GM12878 (cell line): ENCODE measurements at regions not wholly inside any gene's neighbourhood (a gene's known extent, or its start where the extent isn't known, plus 50 kb on each side); places are given as distances from the start of the nearest gene placed in this dataset.

Experiments used
- ATAC-seq: fragments of 200-7000 bp; cut with Tn5 transposase; 3 replicates; pipeline ENCODE4 v1.9.1; 2020; ENCODE audit warnings: mild to moderate bottlenecking, moderate library complexity
- BruUV-seq: library from RNA; stranded (reverse); fragments of 400-500 nt; replicated peaks from 2 replicates; lab custom pipeline; 2021; lab: Mats Ljungman, UMichigan
- CTCF ChIA-PET: fragments of 300-600 bp; sonication (Branson Sonifier 250); formaldehyde crosslinking; extraction: SDS; loops from one replicate; lab custom pipeline; 2021; ENCODE audit warnings: inconsistent platforms; lab: Yijun Ruan, JAX
- POLR2A ChIA-PET: fragments of 350-600 bp; formaldehyde crosslinking; extraction: SDS; loops from one replicate; lab custom pipeline; 2021; ENCODE audit warnings: inconsistent platforms; lab: Charles Lee
- RAD21 ChIA-PET: fragments of 300-600 bp; sonication (Branson Sonifier 250); formaldehyde crosslinking; loops from one replicate; lab custom pipeline; 2023; ENCODE audit warnings: antibody characterized with exemption; ENCODE audit not compliant: unreplicated experiment; lab: Charles Lee
- SMC1A ChIA-PET: fragments of 300-600 bp; sonication (Branson Sonifier 250); formaldehyde crosslinking; loops from one replicate; lab custom pipeline; 2023; ENCODE audit not compliant: unreplicated experiment, uncharacterized antibody; lab: Charles Lee
- DNase-seq: peaks from one replicate; pipeline ENCODE4 v3.0.0-alpha.2; 2011; ENCODE audit warnings: low read depth, low spot score
- FAIRE-seq: peaks from 3 replicates; lab custom pipeline; 2011; peaks lifted over from hg19 to GRCh38; lab: Jason Lieb, UNC
- H2AFZ ChIP-seq: 2 replicates; pipeline ENCODE4 v1.6.0; 2011; ENCODE audit warnings: low read depth, low read length, control low read depth; ENCODE audit not compliant: control insufficient read depth
- H3K27ac ChIP-seq: 2 replicates; pipeline ENCODE4 v1.5.1; 2011; ENCODE audit warnings: control low read depth; ENCODE audit not compliant: control insufficient read depth, insufficient read depth
- H3K27me3 ChIP-seq, 2 experiments: replicated peaks in 1 of 2; 2 replicates each; pipeline versions ENCODE4 v1.6.0 to v1.6.1; 2011; ENCODE audit warnings: low read length in 1 of 2; ENCODE audit not compliant: control insufficient read depth in 2 of 2, insufficient read depth in 2 of 2
- H3K36me3 ChIP-seq, 2 experiments: 2 replicates each; pipeline ENCODE4 v1.5.1; 2011; ENCODE audit warnings: low read length in 1 of 2; ENCODE audit not compliant: control insufficient read depth in 2 of 2, insufficient read depth in 2 of 2
- H3K4me1 ChIP-seq: 2 replicates; pipeline ENCODE4 v1.6.1; 2011; ENCODE audit warnings: mild to moderate bottlenecking, low read length, moderate library complexity, mixed read lengths; ENCODE audit not compliant: control insufficient read depth, insufficient read depth
- H3K4me2 ChIP-seq: 2 replicates; pipeline ENCODE4 v1.6.0; 2011; ENCODE audit warnings: control low read depth; ENCODE audit not compliant: control insufficient read depth, insufficient read depth
- H3K4me3 ChIP-seq: fragments of 200-600 bp; sonication (generic); 2 replicates; pipeline ENCODE4 v1.5.1; 2016
- H3K79me2 ChIP-seq: 2 replicates; pipeline ENCODE4 v1.6.0; 2011; ENCODE audit warnings: low read length; ENCODE audit not compliant: control insufficient read depth, insufficient read depth
- H3K9ac ChIP-seq: 2 replicates; pipeline ENCODE4 v1.8.0; 2011; ENCODE audit warnings: low read length, control low read depth, mixed read lengths; ENCODE audit not compliant: control insufficient read depth, insufficient read depth
- H3K9me3 ChIP-seq: replicated peaks from 3 replicates; pipeline ENCODE4 v1.5.1; 2011; ENCODE audit warnings: mild to moderate bottlenecking, low read length; ENCODE audit not compliant: control insufficient read depth, insufficient read depth
- H4K20me1 ChIP-seq: 2 replicates; pipeline ENCODE4 v1.6.0; 2011; ENCODE audit not compliant: control insufficient read depth, insufficient read depth
- ASH2L ChIP-seq: fragments of 300-600, 200-600 bp; sonication (generic); IDR thresholded peaks from 2 replicates; pipeline ENCODE4 v1.6.1; 2017; ENCODE audit warnings: low read depth, mild to moderate bottlenecking, borderline replicate concordance
- CHD4 ChIP-seq: fragments of 200-600 bp; sonication (generic); IDR thresholded peaks from 2 replicates; pipeline ENCODE4 v1.6.1; 2016; ENCODE audit warnings: mild to moderate bottlenecking
- CREB1 ChIP-seq: IDR thresholded peaks from 2 replicates; pipeline ENCODE4 v1.6.1; 2012; ENCODE audit warnings: low read depth, mild to moderate bottlenecking, inconsistent platforms
- MYB ChIP-seq: fragments of 150-350 bp; IDR thresholded peaks from 2 replicates; pipeline ENCODE4 v1.6.1; 2014; ENCODE audit warnings: mild to moderate bottlenecking, low read depth, low read length, borderline replicate concordance
- MYC ChIP-seq: IDR thresholded peaks from 2 replicates; pipeline ENCODE4 v1.6.1; 2011; ENCODE audit warnings: mild to moderate bottlenecking, low read length, moderate library complexity, inconsistent platforms; ENCODE audit not compliant: insufficient read depth, insufficient replicate concordance, insufficient read length, severe bottlenecking
- NFYA ChIP-seq: IDR thresholded peaks from 2 replicates; pipeline ENCODE4 v1.6.1; 2011; ENCODE audit warnings: low read depth, mild to moderate bottlenecking, low read length, improper control_type of control experiment, borderline replicate concordance
- RELA ChIP-seq: fragments of 450-650 bp; IDR thresholded peaks from 2 replicates; pipeline ENCODE4 v1.8.0; 2014; ENCODE audit warnings: borderline replicate concordance; ENCODE audit not compliant: partially characterized antibody
- RFX5 ChIP-seq: IDR thresholded peaks from 2 replicates; pipeline ENCODE4 v1.6.1; 2011; ENCODE audit warnings: low read depth, low read length, improper control_type of control experiment
- SUPT20H ChIP-seq: IDR thresholded peaks from 2 replicates; pipeline ENCODE4 v1.6.1; 2011; ENCODE audit warnings: low read depth, mild to moderate bottlenecking, low read length, moderate library complexity, borderline replicate concordance; ENCODE audit not compliant: control insufficient read depth
- TAF1 ChIP-seq: IDR thresholded peaks from 2 replicates; pipeline ENCODE4 v1.6.1; 2011; ENCODE audit warnings: mild to moderate bottlenecking, low read depth, low read length, borderline replicate concordance
- WGBS: methylation state at CpG from one replicate; pipeline ENCODE4 v1.1.6; 2016; ENCODE audit warnings: low lambda C conversion rate; ENCODE audit not compliant: insufficient replicate concordance, insufficient coverage; ENCODE audit errors: missing lambda C conversion rate; 5-methylcytosine and 5-hydroxymethylcytosine counted together
- in situ Hi-C: fragments of 300-500 bp; cut with MboI; formaldehyde crosslinking; loops from 9 replicates; pipeline ENCODE4 v1.14.3; 2018; ENCODE audit warnings: mixed read lengths
- intact Hi-C: fragments of 100-400 bp; cut with micrococcal nuclease; formaldehyde crosslinking; loops from one replicate; pipeline ENCODE4 v1.14.2; 2022; ENCODE audit not compliant: unreplicated experiment
- TF ChIP-seq, protein P1 (sequence below): fragments of 450-650 bp; formaldehyde crosslinking; IDR thresholded peaks from 2 replicates; pipeline ENCODE4 v1.4.0; 2020; ENCODE audit warnings: mild to moderate bottlenecking, moderate library complexity
- TF ChIP-seq, protein P2 (sequence below): fragments of 450-650 bp; IDR thresholded peaks from 2 replicates; pipeline ENCODE4 v1.6.1; 2017; ENCODE audit warnings: borderline replicate concordance

DNA sequence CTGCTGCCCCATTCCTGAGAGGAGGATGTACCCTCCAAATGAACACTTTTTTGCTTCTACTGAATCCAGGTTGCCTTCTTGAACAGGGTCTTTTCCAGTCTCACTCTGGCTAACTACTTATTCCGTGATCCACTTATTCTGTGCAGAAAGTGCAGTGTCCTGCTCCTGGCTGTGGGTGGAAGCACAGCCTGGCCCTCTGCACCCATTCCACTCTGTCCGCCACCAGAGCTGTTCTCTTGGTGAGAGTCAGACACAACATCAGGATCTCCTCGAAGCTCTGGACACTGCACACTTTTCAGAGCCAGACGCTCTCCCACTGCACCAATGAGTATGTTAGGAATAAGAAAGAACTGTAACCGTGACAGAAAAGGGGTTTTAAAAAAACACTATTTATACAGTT lies 174.2 kb downstream of the MCHR2 start:
- ChIA-PET SMC1A (no interaction called here), RAD21 (no interaction called here), CTCF (no interaction called here), POLR2A (no interaction called here)
- intact Hi-C loops = no loop called here
- no peak overlapping the region for H3K4me3 ChIP-seq
- ATAC-seq (no peak), DNase-seq (no peak), FAIRE-seq (no peak)
- H3K4me2 ChIP-seq = no peak overlapping the region
- in situ Hi-C loops = no loop called here
- no peaks in the 10 kb centered on the region for H4K20me1 ChIP-seq
- no peaks in the 10 kb centered on the region for H3K36me3 ChIP-seq
- H3K4me1 ChIP-seq = no peaks in the 10 kb centered on the region
- no peaks in the 10 kb centered on the region for H3K9me3 ChIP-seq
- H3K79me2 ChIP-seq = no peaks in the 10 kb centered on the region
- H3K27ac ChIP-seq = no peak overlapping the region
- H2AFZ ChIP-seq = no peak overlapping the region
- WGBS = 36% methylated on average over 5 of the region's 5 CpGs
- TF ChIP-seq TAF1 = no peak
- no peak for TF ChIP-seq MYC
- no peak for TF ChIP-seq CREB1
- TF ChIP-seq NFYA = no peak
- no peak for TF ChIP-seq CHD4
- TF ChIP-seq SUPT20H = no peak
- no peak for TF ChIP-seq MYB
- TF ChIP-seq, protein P1, sequence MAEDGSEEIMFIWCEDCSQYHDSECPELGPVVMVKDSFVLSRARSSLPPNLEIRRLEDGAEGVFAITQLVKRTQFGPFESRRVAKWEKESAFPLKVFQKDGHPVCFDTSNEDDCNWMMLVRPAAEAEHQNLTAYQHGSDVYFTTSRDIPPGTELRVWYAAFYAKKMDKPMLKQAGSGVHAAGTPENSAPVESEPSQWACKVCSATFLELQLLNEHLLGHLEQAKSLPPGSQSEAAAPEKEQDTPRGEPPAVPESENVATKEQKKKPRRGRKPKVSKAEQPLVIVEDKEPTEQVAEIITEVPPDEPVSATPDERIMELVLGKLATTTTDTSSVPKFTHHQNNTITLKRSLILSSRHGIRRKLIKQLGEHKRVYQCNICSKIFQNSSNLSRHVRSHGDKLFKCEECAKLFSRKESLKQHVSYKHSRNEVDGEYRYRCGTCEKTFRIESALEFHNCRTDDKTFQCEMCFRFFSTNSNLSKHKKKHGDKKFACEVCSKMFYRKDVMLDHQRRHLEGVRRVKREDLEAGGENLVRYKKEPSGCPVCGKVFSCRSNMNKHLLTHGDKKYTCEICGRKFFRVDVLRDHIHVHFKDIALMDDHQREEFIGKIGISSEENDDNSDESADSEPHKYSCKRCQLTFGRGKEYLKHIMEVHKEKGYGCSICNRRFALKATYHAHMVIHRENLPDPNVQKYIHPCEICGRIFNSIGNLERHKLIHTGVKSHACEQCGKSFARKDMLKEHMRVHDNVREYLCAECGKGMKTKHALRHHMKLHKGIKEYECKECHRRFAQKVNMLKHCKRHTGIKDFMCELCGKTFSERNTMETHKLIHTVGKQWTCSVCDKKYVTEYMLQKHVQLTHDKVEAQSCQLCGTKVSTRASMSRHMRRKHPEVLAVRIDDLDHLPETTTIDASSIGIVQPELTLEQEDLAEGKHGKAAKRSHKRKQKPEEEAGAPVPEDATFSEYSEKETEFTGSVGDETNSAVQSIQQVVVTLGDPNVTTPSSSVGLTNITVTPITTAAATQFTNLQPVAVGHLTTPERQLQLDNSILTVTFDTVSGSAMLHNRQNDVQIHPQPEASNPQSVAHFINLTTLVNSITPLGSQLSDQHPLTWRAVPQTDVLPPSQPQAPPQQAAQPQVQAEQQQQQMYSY (CRISPR knock-in tag) = no peak
- TF ChIP-seq, protein P2, sequence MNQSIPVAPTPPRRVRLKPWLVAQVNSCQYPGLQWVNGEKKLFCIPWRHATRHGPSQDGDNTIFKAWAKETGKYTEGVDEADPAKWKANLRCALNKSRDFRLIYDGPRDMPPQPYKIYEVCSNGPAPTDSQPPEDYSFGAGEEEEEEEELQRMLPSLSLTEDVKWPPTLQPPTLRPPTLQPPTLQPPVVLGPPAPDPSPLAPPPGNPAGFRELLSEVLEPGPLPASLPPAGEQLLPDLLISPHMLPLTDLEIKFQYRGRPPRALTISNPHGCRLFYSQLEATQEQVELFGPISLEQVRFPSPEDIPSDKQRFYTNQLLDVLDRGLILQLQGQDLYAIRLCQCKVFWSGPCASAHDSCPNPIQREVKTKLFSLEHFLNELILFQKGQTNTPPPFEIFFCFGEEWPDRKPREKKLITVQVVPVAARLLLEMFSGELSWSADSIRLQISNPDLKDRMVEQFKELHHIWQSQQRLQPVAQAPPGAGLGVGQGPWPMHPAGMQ = no peak
- no peak for TF ChIP-seq ASH2L
- TF ChIP-seq RELA = no peak
- no peak for TF ChIP-seq RFX5
- no peaks in the 10 kb centered on the region for H3K27me3 ChIP-seq
- no TSS peak for BruUV-seq
- no peak overlapping the region for H3K9ac ChIP-seq
